CD4-positive, alpha-beta memory T cell (primary cell): ENCODE measurements at regions not wholly inside any gene's neighbourhood (a gene's known extent, or its start where the extent isn't known, plus 50 kb on each side); places are given as distances from the start of the nearest gene placed in this dataset.
"Not testable (repeated sequence)": the region's sequence is repeated elsewhere in the genome, so short reads cannot be mapped to it uniquely, and the experiment has no call there.

Experiments
- CTCF ChIA-PET: fragments of 350-600 bp; sonication (Branson Sonifier 250); formaldehyde crosslinking; loops from one replicate; lab custom pipeline; 2021; ENCODE audit warnings: inconsistent platforms; ENCODE audit not compliant: partially characterized antibody; lab: Charles Lee
- POLR2A ChIA-PET: fragments of 350-600 bp; sonication (Branson Sonifier 250); formaldehyde crosslinking; loops from one replicate; lab custom pipeline; 2021; ENCODE audit not compliant: partially characterized antibody; lab: Charles Lee
- DNase-seq, 5 donors: peaks; one replicate each; pipeline versions ENCODE4 v3.0.0 to v3.0.0-alpha.2; 2020 to 2022; ENCODE audit warnings: mixed read lengths in 1 of 5
- H3K27ac ChIP-seq: one replicate; pipeline ENCODE4 v1.7.0; 2013; ENCODE audit warnings: low read depth, low read length
- H3K27me3 ChIP-seq: 2 replicates; pipeline ENCODE4 v1.7.0; 2013; ENCODE audit warnings: mild to moderate bottlenecking, low read length, moderate library complexity; ENCODE audit not compliant: insufficient read depth
- H3K36me3 ChIP-seq: 2 replicates; pipeline ENCODE4 v1.7.0; 2013; ENCODE audit warnings: mild to moderate bottlenecking, low read length, moderate library complexity; ENCODE audit not compliant: insufficient read depth
- H3K4me1 ChIP-seq: 2 replicates; pipeline ENCODE4 v1.7.0; 2013; ENCODE audit warnings: mild to moderate bottlenecking, low read length, moderate library complexity; ENCODE audit not compliant: insufficient read depth
- H3K4me3 ChIP-seq, 2 donors: one replicate each; pipeline ENCODE4 v1.7.0; 2013; ENCODE audit warnings: low read length in 2 of 2, mild to moderate bottlenecking in 1 of 2
- H3K9me3 ChIP-seq, 2 donors: one replicate each; pipeline ENCODE4 v1.7.0; 2013; ENCODE audit warnings: low read length in 2 of 2, control low read depth in 1 of 2; ENCODE audit not compliant: control insufficient read depth in 1 of 2
- H3K27ac Mint-ChIP-seq, 7 donors: one replicate each; pipeline ENCODE4 v1.8.0; 2020 to 2021; ENCODE audit warnings: mixed read lengths in 7 of 7, mild to moderate bottlenecking in 6 of 7, inconsistent platforms in 3 of 7, moderate library complexity in 3 of 7
- H3K27me3 Mint-ChIP-seq, 2 donors: one replicate each; pipeline ENCODE4 v1.8.0; 2020 to 2021; ENCODE audit warnings: mixed read lengths in 2 of 2
- H3K36me3 Mint-ChIP-seq, 2 donors: one replicate each; pipeline ENCODE4 v1.8.0; 2020 to 2021; ENCODE audit warnings: mixed read lengths in 2 of 2, inconsistent platforms in 1 of 2, mild to moderate bottlenecking in 1 of 2
- H3K4me1 Mint-ChIP-seq, 4 donors: one replicate each; pipeline ENCODE4 v1.8.0; 2020 to 2021; ENCODE audit warnings: mixed read lengths in 4 of 4, mild to moderate bottlenecking in 1 of 4
- H3K4me3 Mint-ChIP-seq, 8 donors: one replicate each; pipeline ENCODE4 v1.8.0; 2020 to 2021; ENCODE audit warnings: mixed read lengths in 8 of 8, mild to moderate bottlenecking in 7 of 8, moderate library complexity in 6 of 8, inconsistent platforms in 3 of 8
- H3K9me3 Mint-ChIP-seq, 8 donors: one replicate each; pipeline ENCODE4 v1.8.0; 2020 to 2021; ENCODE audit warnings: mixed read lengths in 8 of 8, mild to moderate bottlenecking in 5 of 8, inconsistent platforms in 3 of 8, moderate library complexity in 1 of 8
- intact Hi-C: fragments of 100-400 bp; cut with micrococcal nuclease; formaldehyde crosslinking; loops from one replicate; pipeline ENCODE4 v1.15.1; 2023

GRCh38 chr14:105595346-105595745 is 69.0 kb downstream of the TMEM121 start:
- CTCF ChIA-PET, H3K4me1 Mint-ChIP-seq, H3K4me3 ChIP-seq, H3K27ac Mint-ChIP-seq, H3K36me3 Mint-ChIP-seq, H3K4me3 Mint-ChIP-seq, H3K4me1 ChIP-seq, H3K27ac ChIP-seq, POLR2A ChIA-PET, H3K27me3 Mint-ChIP-seq, H3K27me3 ChIP-seq, DNase-seq, H3K36me3 ChIP-seq, H3K9me3 ChIP-seq, intact Hi-C loops, H3K9me3 Mint-ChIP-seq: not testable (repeated sequence)

- H3K27ac Mint-ChIP-seq, DNase-seq, H3K36me3 Mint-ChIP-seq, intact Hi-C loops, H3K27me3 ChIP-seq, H3K4me3 Mint-ChIP-seq, H3K9me3 ChIP-seq, CTCF ChIA-PET, H3K27me3 Mint-ChIP-seq, H3K4me1 Mint-ChIP-seq, H3K9me3 Mint-ChIP-seq, POLR2A ChIA-PET, H3K4me1 ChIP-seq, H3K4me3 ChIP-seq, H3K27ac ChIP-seq, H3K36me3 ChIP-seq: not testable (repeated sequence)
Measured at GRCh38 chr14:105596374-105596773, 70.0 kb downstream of the TMEM121 start.

- H3K36me3 ChIP-seq, H3K27me3 Mint-ChIP-seq, POLR2A ChIA-PET, DNase-seq, H3K27ac ChIP-seq, H3K4me3 ChIP-seq, H3K4me1 ChIP-seq, H3K9me3 Mint-ChIP-seq, H3K4me1 Mint-ChIP-seq, H3K27ac Mint-ChIP-seq, H3K27me3 ChIP-seq, H3K4me3 Mint-ChIP-seq, H3K36me3 Mint-ChIP-seq, CTCF ChIA-PET, intact Hi-C loops, H3K9me3 ChIP-seq: not testable (repeated sequence)
Measured at GRCh38 chr14:105598040-105598763, 71.8 kb downstream of the TMEM121 start.

- H3K4me1 Mint-ChIP-seq, H3K9me3 Mint-ChIP-seq, CTCF ChIA-PET, H3K27ac Mint-ChIP-seq, H3K36me3 ChIP-seq, H3K4me3 ChIP-seq, H3K27me3 Mint-ChIP-seq, DNase-seq, H3K36me3 Mint-ChIP-seq, POLR2A ChIA-PET, H3K9me3 ChIP-seq, intact Hi-C loops, H3K27ac ChIP-seq, H3K27me3 ChIP-seq, H3K4me1 ChIP-seq, H3K4me3 Mint-ChIP-seq: not testable (repeated sequence)
Measured at GRCh38 chr14:105598925-105599586, 72.7 kb downstream of the TMEM121 start.

GRCh38 chr14:105600195-105600938 is 74.0 kb downstream of the TMEM121 start:
- H3K27ac ChIP-seq, intact Hi-C loops, H3K36me3 ChIP-seq, POLR2A ChIA-PET, H3K27me3 Mint-ChIP-seq, H3K4me3 Mint-ChIP-seq, H3K4me3 ChIP-seq, H3K27me3 ChIP-seq, H3K36me3 Mint-ChIP-seq, H3K4me1 ChIP-seq, H3K9me3 ChIP-seq, H3K9me3 Mint-ChIP-seq, H3K27ac Mint-ChIP-seq, H3K4me1 Mint-ChIP-seq, DNase-seq: not testable (repeated sequence)
- CTCF ChIA-PET = interaction anchor here (1.0 kb wide), 1 partner anchor 11 kb away, joined by 3 read pairs; no protein-coding TSS in a partner anchor

- H3K36me3 Mint-ChIP-seq = no peaks in the 10 kb centered on the region
- no peak overlapping the region for H3K27ac Mint-ChIP-seq
- Histone ChIP-seq H3K36me3 (no peaks in the 10 kb centered on the region), H3K9me3 (no peaks in the 10 kb centered on the region), H3K27ac (no peak overlapping the region), H3K4me1 (no peaks in the 10 kb centered on the region), H3K4me3 (no peak overlapping the region), H3K27me3 (no peaks in the 10 kb centered on the region)
- H3K27me3 Mint-ChIP-seq = no peaks in the 10 kb centered on the region
- no peak overlapping the region for H3K4me3 Mint-ChIP-seq
- H3K4me1 Mint-ChIP-seq = no peaks in the 10 kb centered on the region
- POLR2A ChIA-PET = no interaction called here
- no peak for DNase-seq
- H3K9me3 Mint-ChIP-seq = no peaks in the 10 kb centered on the region
- CTCF ChIA-PET = interaction anchor here (1.0 kb wide), 1 partner anchor 12 kb away, joined by 3 read pairs; no protein-coding TSS in a partner anchor
- intact Hi-C loops = no loop called here
Measured at GRCh38 chr14:105600939-105601359, 74.6 kb downstream of the TMEM121 start.

GRCh38 chr14:105601360-105602242 is 75.2 kb downstream of the TMEM121 start:
- no peaks in the 10 kb centered on the region for H3K36me3 Mint-ChIP-seq
- Histone ChIP-seq H3K27ac (no peak overlapping the region), H3K4me1 (no peaks in the 10 kb centered on the region), H3K27me3 (no peaks in the 10 kb centered on the region), H3K36me3 (no peaks in the 10 kb centered on the region), H3K9me3 (no peaks in the 10 kb centered on the region), H3K4me3 (no peak overlapping the region)
- H3K4me3 Mint-ChIP-seq = no peak overlapping the region
- POLR2A ChIA-PET = no interaction called here
- H3K27ac Mint-ChIP-seq = peak overlapping the region in 3 of 7 donors; percentile 15 to 77 (median 59)
- DNase-seq = no peak
- intact Hi-C loops = no loop called here
- no peaks in the 10 kb centered on the region for H3K27me3 Mint-ChIP-seq
- no peaks in the 10 kb centered on the region for H3K4me1 Mint-ChIP-seq
- CTCF ChIA-PET = interaction anchor here (1.0 kb wide), 1 partner anchor 12 kb away, joined by 3 read pairs; no protein-coding TSS in a partner anchor
- H3K9me3 Mint-ChIP-seq = no peaks in the 10 kb centered on the region
